H9 (cell line): ENCODE measurements at regions not wholly inside any gene's neighbourhood (a gene's known extent, or its start where the extent isn't known, plus 50 kb on each side); places are given as distances from the start of the nearest gene placed in this dataset.

Experiments
- DNase-seq: peaks from one replicate; pipeline ENCODE4 v3.0.0-alpha.2; 2017
- H2AFZ ChIP-seq: one replicate; pipeline ENCODE4 v1.6.1; 2013; ENCODE audit warnings: mild to moderate bottlenecking, low read length, control low read depth, moderate library complexity
- H2AK5ac ChIP-seq: 2 replicates; pipeline ENCODE4 v1.6.1; 2013; ENCODE audit warnings: low read length, control low read depth, mixed read lengths; ENCODE audit not compliant: insufficient read length
- H2BK120ac ChIP-seq: one replicate; pipeline ENCODE4 v1.6.1; 2013; ENCODE audit warnings: low read depth, mild to moderate bottlenecking, low read length, control low read depth, inconsistent platforms; ENCODE audit not compliant: poor library complexity, severe bottlenecking
- H2BK12ac ChIP-seq: 2 replicates; pipeline ENCODE4 v1.6.1; 2013; ENCODE audit warnings: low read length, control low read depth, mixed read lengths, low read depth; ENCODE audit not compliant: insufficient read length
- H2BK15ac ChIP-seq: 2 replicates; pipeline ENCODE4 v1.6.1; 2013; ENCODE audit warnings: low read depth, low read length, control low read depth
- H2BK20ac ChIP-seq: one replicate; pipeline ENCODE4 v1.6.1; 2013; ENCODE audit warnings: low read depth, mild to moderate bottlenecking, low read length, control low read depth, inconsistent platforms; ENCODE audit not compliant: poor library complexity, severe bottlenecking
- H2BK5ac ChIP-seq: 2 replicates; pipeline ENCODE4 v1.6.1; 2013; ENCODE audit warnings: low read length, control low read depth, mixed read lengths; ENCODE audit not compliant: insufficient read length
- H3K14ac ChIP-seq: 2 replicates; pipeline ENCODE4 v1.6.1; 2013; ENCODE audit warnings: low read length, control low read depth; ENCODE audit not compliant: insufficient read depth
- H3K18ac ChIP-seq: 2 replicates; pipeline ENCODE4 v1.6.1; 2013; ENCODE audit warnings: low read depth, mild to moderate bottlenecking, mixed read lengths, low read length, control low read depth; ENCODE audit not compliant: insufficient read length
- H3K23ac ChIP-seq: 2 replicates; pipeline ENCODE4 v1.6.1; 2013; ENCODE audit warnings: low read length, control low read depth, mixed read lengths, low read depth; ENCODE audit not compliant: insufficient read length
- H3K23me2 ChIP-seq: 2 replicates; pipeline ENCODE4 v1.6.1; 2013; ENCODE audit warnings: low read depth, mild to moderate bottlenecking, mixed read lengths, low read length, control low read depth; ENCODE audit not compliant: insufficient read length, poor library complexity, severe bottlenecking
- H3K27ac ChIP-seq: 2 replicates; pipeline ENCODE4 v1.5.1; 2013; ENCODE audit warnings: low read length, control low read depth, mixed read lengths, low read depth; ENCODE audit not compliant: insufficient read length
- H3K27me3 ChIP-seq: 2 replicates; pipeline ENCODE4 v1.6.1; 2013; ENCODE audit warnings: low read length, control low read depth, inconsistent platforms; ENCODE audit not compliant: insufficient read depth
- H3K4ac ChIP-seq: 2 replicates; pipeline ENCODE4 v1.6.1; 2013; ENCODE audit warnings: low read depth, mild to moderate bottlenecking, control low read depth, inconsistent platforms, low read length, moderate library complexity
- H3K4me1 ChIP-seq: 2 replicates; pipeline ENCODE4 v1.6.1; 2013; ENCODE audit warnings: low read length, control low read depth, inconsistent platforms; ENCODE audit not compliant: insufficient read depth
- H3K4me2 ChIP-seq: 2 replicates; pipeline ENCODE4 v1.6.1; 2013; ENCODE audit warnings: low read length, control low read depth, mixed read lengths; ENCODE audit not compliant: insufficient read length, insufficient read depth
- H3K56ac ChIP-seq: 2 replicates; pipeline ENCODE4 v1.6.1; 2013; ENCODE audit warnings: low read depth, mild to moderate bottlenecking, mixed read lengths, low read length, control low read depth; ENCODE audit not compliant: insufficient read length
- H3K79me1 ChIP-seq: 2 replicates; pipeline ENCODE4 v1.6.1; 2013; ENCODE audit warnings: low read depth, mild to moderate bottlenecking, moderate library complexity, low read length, control low read depth, inconsistent platforms; ENCODE audit not compliant: insufficient read depth, poor library complexity, severe bottlenecking
- H3K79me2 ChIP-seq: 2 replicates; pipeline ENCODE4 v1.6.1; 2013; ENCODE audit warnings: low read length, control low read depth, inconsistent platforms; ENCODE audit not compliant: insufficient read depth
- H3K9ac ChIP-seq: 2 replicates; pipeline ENCODE4 v1.6.1; 2013; ENCODE audit warnings: low read length, control low read depth, mixed read lengths; ENCODE audit not compliant: insufficient read length; ENCODE audit errors: extremely low read depth
- H3K9me3 ChIP-seq: one replicate; pipeline ENCODE4 v1.6.1; 2013; ENCODE audit warnings: low read depth, low read length, inconsistent platforms; ENCODE audit not compliant: control insufficient read depth
- H3T11ph ChIP-seq: one replicate; pipeline ENCODE4 v1.6.1; 2013; ENCODE audit warnings: mild to moderate bottlenecking, low read length, control low read depth, inconsistent platforms
- H4K20me1 ChIP-seq: one replicate; pipeline ENCODE4 v1.6.1; 2013; ENCODE audit not compliant: control insufficient read depth, insufficient read length, insufficient read depth
- H4K5ac ChIP-seq: 2 replicates; pipeline ENCODE4 v1.6.1; 2013; ENCODE audit warnings: low read depth, mild to moderate bottlenecking, mixed read lengths, low read length, control low read depth; ENCODE audit not compliant: insufficient read length
- H4K8ac ChIP-seq: replicated peaks from 2 replicates; pipeline ENCODE4 v1.6.1; 2013; ENCODE audit warnings: low read length, control low read depth, mixed read lengths, low read depth; ENCODE audit not compliant: insufficient read length
- H4K91ac ChIP-seq: 2 replicates; pipeline ENCODE4 v1.6.1; 2013; ENCODE audit warnings: low read depth, mild to moderate bottlenecking, moderate library complexity, mixed read lengths, low read length, control low read depth; ENCODE audit not compliant: insufficient read length
- H3K27ac Mint-ChIP-seq, 3 experiments: 2 replicates in 2 of 3; 3 replicates in 1 of 3; pipeline ENCODE4 v1.8.0; 2020 to 2021; ENCODE audit warnings: mixed read lengths in 3 of 3, mild to moderate bottlenecking in 1 of 3, moderate library complexity in 1 of 3
- H3K27me3 Mint-ChIP-seq: 2 replicates; pipeline ENCODE4 v1.8.0; 2021; ENCODE audit warnings: low read depth, mild to moderate bottlenecking, moderate library complexity, mixed read lengths
- H3K36me3 Mint-ChIP-seq, 3 experiments: 2 replicates in 2 of 3; 3 replicates in 1 of 3; pipeline ENCODE4 v1.8.0; 2020 to 2021; ENCODE audit warnings: low read depth in 3 of 3, mixed read lengths in 3 of 3; ENCODE audit not compliant: insufficient read depth in 1 of 3
- H3K4me1 Mint-ChIP-seq, 2 experiments: 2 replicates each; pipeline ENCODE4 v1.8.0; 2020; ENCODE audit warnings: mixed read lengths in 2 of 2
- H3K4me3 Mint-ChIP-seq, 2 experiments: 2 replicates in 1 of 2; 3 replicates in 1 of 2; pipeline ENCODE4 v1.8.0; 2020 to 2021; ENCODE audit warnings: mild to moderate bottlenecking in 2 of 2, mixed read lengths in 2 of 2, moderate library complexity in 1 of 2
- H3K9me3 Mint-ChIP-seq, 2 experiments: 2 replicates in 1 of 2; 3 replicates in 1 of 2; pipeline ENCODE4 v1.8.0; 2020; ENCODE audit warnings: mild to moderate bottlenecking in 2 of 2, mixed read lengths in 2 of 2, moderate library complexity in 1 of 2
- WGBS: extraction: QIAGEN DNeasy Blood & Tissue Kit; methylation state at CpG from one replicate; pipeline ENCODE4 v1.1.7; 2013; ENCODE audit warnings: missing lambda C conversion rate, low lambda C conversion rate, mixed read lengths; ENCODE audit not compliant: insufficient read length; ENCODE audit errors: extremely low coverage; 5-methylcytosine and 5-hydroxymethylcytosine counted together
- TF ChIP-seq, protein P1 (sequence below): fragments of 200-600 bp; sonication (generic); conservative IDR thresholded peaks from 3 replicates; pipeline ENCODE4 v1.8.0; 2021; ENCODE audit warnings: antibody characterized with exemption, mild to moderate bottlenecking

DNA sequence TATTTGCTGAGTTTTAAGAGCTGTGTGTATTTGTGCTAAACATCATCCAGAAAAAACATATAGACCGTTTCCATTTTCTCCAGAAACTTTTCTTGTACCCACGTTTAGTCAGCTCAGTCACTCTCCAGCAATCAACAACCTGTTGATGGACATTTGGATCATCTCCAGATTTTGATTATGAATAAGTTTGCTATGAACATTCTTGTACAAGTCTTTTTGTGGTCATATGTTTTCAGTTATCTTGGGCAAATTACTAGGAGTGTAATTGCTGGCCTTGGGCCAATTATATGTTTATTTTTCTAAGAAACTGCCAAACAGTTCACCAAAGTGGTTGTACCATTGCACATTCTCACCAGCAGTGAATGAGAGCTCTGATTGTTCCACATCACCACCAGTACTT is 221.8 kb downstream of the CENPF start:
- Mint-ChIP-seq H3K4me1 (peaks cover 5 to 11% of the 10 kb centered on the region in 2 experiments; a peak in 3 of 4 replicates), H3K4me3 (no peak overlapping the region), H3K27ac (no peak overlapping the region), H3K9me3 (peaks cover 16 to 22% of the 10 kb centered on the region in 2 experiments), H3K27me3 (no peaks in the 10 kb centered on the region), H3K36me3 (peaks cover 5 to 23% (median 9%) of the 10 kb centered on the region in 3 experiments; a peak in 4 of 7 replicates)
- Histone ChIP-seq H3K4me1 (no peaks in the 10 kb centered on the region), H2BK15ac (no peak overlapping the region), H3K9ac (no peak overlapping the region), H3K27ac (no peak overlapping the region), H3K14ac (no peak overlapping the region), H4K20me1 (no peaks in the 10 kb centered on the region), H4K8ac (no peak overlapping the region), H2BK120ac (no peak overlapping the region), H4K91ac (no peak overlapping the region), H3K4ac (no peak overlapping the region), H3K18ac (no peak overlapping the region), H4K5ac (no peak overlapping the region), H2AK5ac (no peak overlapping the region), H3K56ac (no peak overlapping the region), H3K23ac (no peak overlapping the region), H2BK12ac (no peak overlapping the region), H3K79me1 (no peaks in the 10 kb centered on the region), H2BK20ac (no peak overlapping the region), H3K23me2 (no peaks in the 10 kb centered on the region), H3T11ph (no peak overlapping the region), H3K9me3 (no peaks in the 10 kb centered on the region), H3K27me3 (no peaks in the 10 kb centered on the region), H3K4me2 (no peak overlapping the region), H2AFZ (no peak overlapping the region), H2BK5ac (no peak overlapping the region), H3K79me2 (no peaks in the 10 kb centered on the region)
- WGBS = no CpG with 5 or more reads among the region's 2 CpGs
- TF ChIP-seq, protein P1, sequence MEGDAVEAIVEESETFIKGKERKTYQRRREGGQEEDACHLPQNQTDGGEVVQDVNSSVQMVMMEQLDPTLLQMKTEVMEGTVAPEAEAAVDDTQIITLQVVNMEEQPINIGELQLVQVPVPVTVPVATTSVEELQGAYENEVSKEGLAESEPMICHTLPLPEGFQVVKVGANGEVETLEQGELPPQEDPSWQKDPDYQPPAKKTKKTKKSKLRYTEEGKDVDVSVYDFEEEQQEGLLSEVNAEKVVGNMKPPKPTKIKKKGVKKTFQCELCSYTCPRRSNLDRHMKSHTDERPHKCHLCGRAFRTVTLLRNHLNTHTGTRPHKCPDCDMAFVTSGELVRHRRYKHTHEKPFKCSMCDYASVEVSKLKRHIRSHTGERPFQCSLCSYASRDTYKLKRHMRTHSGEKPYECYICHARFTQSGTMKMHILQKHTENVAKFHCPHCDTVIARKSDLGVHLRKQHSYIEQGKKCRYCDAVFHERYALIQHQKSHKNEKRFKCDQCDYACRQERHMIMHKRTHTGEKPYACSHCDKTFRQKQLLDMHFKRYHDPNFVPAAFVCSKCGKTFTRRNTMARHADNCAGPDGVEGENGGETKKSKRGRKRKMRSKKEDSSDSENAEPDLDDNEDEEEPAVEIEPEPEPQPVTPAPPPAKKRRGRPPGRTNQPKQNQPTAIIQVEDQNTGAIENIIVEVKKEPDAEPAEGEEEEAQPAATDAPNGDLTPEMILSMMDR = no peak
- DNase-seq = no peak
